Skeletal muscle tissue (tissue), 3 donors: ENCODE measurements at regions not wholly inside any gene's neighbourhood (a gene's known extent, or its start where the extent isn't known, plus 50 kb on each side); places are given as distances from the start of the nearest gene placed in this dataset.

Source experiments
- H3K27ac ChIP-seq: one replicate; pipeline ENCODE4 v1.7.0; 2013; ENCODE audit warnings: mild to moderate bottlenecking, low read depth, low read length, inconsistent platforms
- H3K27me3 ChIP-seq, 3 donors: one replicate each; pipeline ENCODE4 v1.7.0; 2013; ENCODE audit warnings: low read length in 3 of 3; ENCODE audit not compliant: control insufficient read depth in 3 of 3, insufficient read depth in 3 of 3
- H3K36me3 ChIP-seq, 3 donors: one replicate each; pipeline ENCODE4 v1.7.0; 2013; ENCODE audit warnings: low read length in 3 of 3; ENCODE audit not compliant: control insufficient read depth in 3 of 3, insufficient read depth in 3 of 3
- H3K4me1 ChIP-seq, 3 donors: one replicate each; pipeline ENCODE4 v1.7.0; 2013; ENCODE audit warnings: low read length in 3 of 3, mild to moderate bottlenecking in 3 of 3; ENCODE audit not compliant: control insufficient read depth in 3 of 3, insufficient read depth in 3 of 3
- H3K4me3 ChIP-seq, 3 donors: one replicate each; pipeline ENCODE4 v1.7.0; 2013; ENCODE audit warnings: low read length in 3 of 3
- H3K9ac ChIP-seq, 3 donors: one replicate each; pipeline ENCODE4 v1.7.0; 2013; ENCODE audit warnings: low read length in 3 of 3, mild to moderate bottlenecking in 3 of 3, moderate library complexity in 2 of 3, low read depth in 1 of 3
- H3K9me3 ChIP-seq, 3 donors: one replicate each; pipeline ENCODE4 v1.7.0; 2013; ENCODE audit warnings: low read length in 3 of 3; ENCODE audit not compliant: control insufficient read depth in 3 of 3
- donor health status: Osteomylitis.

DNA sequence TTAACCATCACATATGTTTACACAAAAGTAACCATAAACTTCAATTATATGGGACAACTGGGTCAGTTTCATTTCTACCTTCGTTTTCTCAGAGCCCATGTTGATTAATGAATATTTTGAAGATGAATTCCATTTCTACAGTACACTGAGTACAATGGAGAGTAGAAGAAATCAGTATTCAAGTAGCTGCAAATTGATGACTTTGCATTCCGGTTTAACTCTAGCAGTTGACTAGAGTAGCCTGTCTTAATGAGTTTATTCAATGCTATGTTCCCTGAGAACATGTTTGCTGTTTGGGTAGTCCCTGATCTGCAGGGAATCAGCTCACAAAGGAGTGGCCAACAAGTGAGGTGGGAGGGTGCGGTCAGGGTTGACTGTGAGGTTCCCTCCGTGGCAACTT, 168.3 kb downstream of the TRIML1 start:
- Histone ChIP-seq H3K27ac (no peak overlapping the region), H3K9ac (no peak overlapping the region), H3K27me3 (no peaks in the 10 kb centered on the region), H3K36me3 (no peaks in the 10 kb centered on the region), H3K9me3 (no peaks in the 10 kb centered on the region), H3K4me3 (no peak overlapping the region), H3K4me1 (no peaks in the 10 kb centered on the region)

- no peak overlapping the region for H3K4me3 ChIP-seq
- no peaks in the 10 kb centered on the region for H3K36me3 ChIP-seq
- H3K4me1 ChIP-seq, result no peaks in the 10 kb centered on the region
- H3K27me3 ChIP-seq, result no peaks in the 10 kb centered on the region
- no peak overlapping the region for H3K9ac ChIP-seq
- no peak overlapping the region for H3K27ac ChIP-seq
- H3K9me3 ChIP-seq, result no peaks in the 10 kb centered on the region
Measured at GRCh38 chr4:188308142-188308541, 168.9 kb downstream of the TRIML1 start.

GRCh38 chr4:188316391-188316790, 177.2 kb downstream of the TRIML1 start:
- H3K36me3 ChIP-seq, result no peaks in the 10 kb centered on the region

DNA sequence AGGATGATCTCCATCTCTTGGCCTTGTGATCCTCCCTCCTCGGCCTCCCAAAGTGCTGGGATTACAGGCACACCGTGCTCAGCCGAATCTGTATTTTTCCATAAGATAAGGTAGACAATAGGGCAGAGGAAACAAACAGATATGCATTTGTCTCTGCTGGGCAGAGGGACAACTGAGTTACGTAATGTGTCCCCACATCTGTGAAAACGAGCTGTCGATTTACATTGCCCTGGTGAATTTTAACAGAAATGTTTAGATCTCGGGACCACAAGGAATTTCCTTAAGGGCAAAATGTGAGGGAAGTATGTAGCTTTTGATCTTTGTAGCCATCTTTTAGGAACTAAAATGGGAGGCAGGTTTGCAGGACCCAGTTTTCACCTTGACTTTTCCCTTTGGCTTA, 189.7 kb downstream of the TRIML1 start:
- H3K27ac ChIP-seq, result no peak overlapping the region
- no peaks in the 10 kb centered on the region for H3K36me3 ChIP-seq
- no peak overlapping the region for H3K4me3 ChIP-seq
- no peak overlapping the region for H3K9ac ChIP-seq
- no peaks in the 10 kb centered on the region for H3K9me3 ChIP-seq
- H3K27me3 ChIP-seq, result no peaks in the 10 kb centered on the region
- no peaks in the 10 kb centered on the region for H3K4me1 ChIP-seq

More at GRCh38 chr4:188316391-188316790, 177.2 kb downstream of the TRIML1 start:
- H3K9me3 ChIP-seq, result no peaks in the 10 kb centered on the region
- no peaks in the 10 kb centered on the region for H3K27me3 ChIP-seq
- no peak overlapping the region for H3K4me3 ChIP-seq
- no peak overlapping the region for H3K9ac ChIP-seq
- no peaks in the 10 kb centered on the region for H3K4me1 ChIP-seq
- no peak overlapping the region for H3K27ac ChIP-seq

GRCh38 chr4:188329521-188329920, 190.3 kb downstream of the TRIML1 start:
- Histone ChIP-seq H3K9me3 (no peaks in the 10 kb centered on the region), H3K27ac (no peak overlapping the region)

GRCh38 chr4:188332265-188332664, 193.0 kb downstream of the TRIML1 start:
- H3K9ac ChIP-seq, result no peak overlapping the region
- H3K27me3 ChIP-seq, result no peaks in the 10 kb centered on the region
- no peaks in the 10 kb centered on the region for H3K9me3 ChIP-seq
- no peaks in the 10 kb centered on the region for H3K36me3 ChIP-seq
- H3K27ac ChIP-seq, result no peak overlapping the region
- H3K4me3 ChIP-seq, result no peak overlapping the region
- no peaks in the 10 kb centered on the region for H3K4me1 ChIP-seq

More at GRCh38 chr4:188329521-188329920, 190.3 kb downstream of the TRIML1 start:
- Histone ChIP-seq H3K36me3 (no peaks in the 10 kb centered on the region), H3K4me1 (no peaks in the 10 kb centered on the region), H3K9ac (no peak overlapping the region), H3K27me3 (no peaks in the 10 kb centered on the region), H3K4me3 (no peak overlapping the region)

DNA sequence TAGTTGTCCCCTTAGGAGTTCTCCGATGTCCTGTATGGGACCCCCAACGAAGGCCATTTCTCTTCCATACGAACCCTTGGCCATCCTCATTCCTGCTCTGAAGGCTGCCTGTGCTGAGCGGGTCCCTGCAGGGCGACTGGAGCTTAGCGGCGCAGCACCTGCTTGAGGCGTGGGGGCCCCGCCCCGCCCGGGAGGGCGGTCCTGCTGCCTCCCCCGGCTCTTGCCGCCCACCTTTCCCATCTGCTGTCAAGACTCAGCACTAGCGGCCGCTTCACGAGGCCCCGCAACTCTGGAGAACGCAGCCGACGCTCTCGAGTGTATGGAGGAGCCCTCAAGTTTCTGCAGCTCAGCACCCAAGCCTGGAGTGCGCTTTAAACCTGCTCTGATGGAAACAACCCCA, 197.7 kb downstream of the TRIML1 start:
- Histone ChIP-seq H3K27ac (no peak overlapping the region), H3K4me1 (no peaks in the 10 kb centered on the region), H3K36me3 (no peaks in the 10 kb centered on the region)

DNA sequence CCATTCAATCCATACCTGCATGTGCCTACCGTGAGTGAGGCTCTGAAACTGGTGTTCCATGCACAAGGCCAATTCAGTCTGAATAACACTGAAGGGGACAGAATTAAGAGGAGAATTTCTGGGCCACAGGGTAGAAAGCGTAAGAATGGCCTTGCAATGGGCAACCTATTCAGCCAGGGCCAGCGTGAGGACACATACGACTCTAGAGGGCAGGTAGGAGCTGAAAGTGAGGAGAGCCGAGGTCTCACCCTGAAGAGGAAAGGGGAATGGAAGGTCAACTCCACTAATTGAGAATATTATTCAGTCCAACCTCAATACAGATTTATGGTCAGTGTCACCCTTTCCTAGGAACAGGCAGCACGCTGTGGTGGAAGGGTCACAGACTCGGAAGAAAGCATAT, 202.2 kb downstream of the TRIML1 start:
- Histone ChIP-seq H3K9ac (no peak overlapping the region), H3K27me3 (no peaks in the 10 kb centered on the region), H3K27ac (no peak overlapping the region), H3K36me3 (no peaks in the 10 kb centered on the region), H3K4me3 (no peak overlapping the region), H3K9me3 (no peaks in the 10 kb centered on the region), H3K4me1 (no peaks in the 10 kb centered on the region)

More for the DNA sequence above, 197.7 kb downstream of the TRIML1 start:
- H3K27me3 ChIP-seq, result no peaks in the 10 kb centered on the region
- H3K4me3 ChIP-seq, result no peak overlapping the region
- no peak overlapping the region for H3K9ac ChIP-seq
- no peaks in the 10 kb centered on the region for H3K9me3 ChIP-seq

DNA sequence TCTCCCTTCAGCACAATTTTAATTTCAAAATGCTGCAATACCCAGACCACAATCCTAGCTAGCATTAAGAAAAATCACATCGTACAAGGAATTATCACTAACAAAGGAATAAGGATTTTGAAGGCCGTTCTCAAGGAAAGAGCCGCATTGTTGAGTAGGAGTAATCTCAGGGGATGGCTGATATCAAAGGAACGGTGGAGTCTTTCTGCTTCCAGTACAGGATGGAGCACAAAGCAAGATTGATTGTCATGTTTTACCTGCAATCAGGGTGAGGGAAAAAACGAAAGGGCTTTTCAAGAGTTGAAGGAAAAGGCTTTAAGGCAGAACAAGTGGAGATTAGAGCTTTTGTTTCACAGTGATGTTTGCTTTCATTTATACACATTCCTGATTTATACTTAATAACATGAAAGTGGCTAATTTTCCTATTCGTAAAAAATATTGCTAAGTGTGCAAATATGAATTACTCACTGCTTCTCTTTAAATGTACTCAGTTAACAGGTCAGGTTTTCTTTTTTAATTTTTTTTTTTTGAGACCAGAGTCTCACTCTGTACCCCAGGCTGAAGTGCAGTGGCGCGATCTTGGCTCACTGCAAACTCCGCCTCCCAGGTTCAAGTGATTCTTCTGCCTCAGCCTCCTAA, 207.0 kb downstream of the TRIML1 start:
- Histone ChIP-seq H3K36me3 (no peaks in the 10 kb centered on the region), H3K4me3 (no peak overlapping the region), H3K4me1 (no peaks in the 10 kb centered on the region), H3K9ac (no peak overlapping the region), H3K9me3 (no peaks in the 10 kb centered on the region), H3K27me3 (no peaks in the 10 kb centered on the region), H3K27ac (no peak overlapping the region)

- no peaks in the 10 kb centered on the region for H3K27me3 ChIP-seq
- H3K36me3 ChIP-seq, result no peaks in the 10 kb centered on the region
- no peaks in the 10 kb centered on the region for H3K9me3 ChIP-seq
- H3K9ac ChIP-seq, result no peak overlapping the region
- no peak overlapping the region for H3K4me3 ChIP-seq
- no peaks in the 10 kb centered on the region for H3K4me1 ChIP-seq
- H3K27ac ChIP-seq, result no peak overlapping the region
Measured at GRCh38 chr4:188347339-188347738, 208.1 kb downstream of the TRIML1 start.
